ENCODE measurements at regions not wholly inside any gene's neighbourhood (a gene's known extent, or its start where the extent isn't known, plus 50 kb on each side); places are given as distances from the start of the nearest gene placed in this dataset.

DNA sequence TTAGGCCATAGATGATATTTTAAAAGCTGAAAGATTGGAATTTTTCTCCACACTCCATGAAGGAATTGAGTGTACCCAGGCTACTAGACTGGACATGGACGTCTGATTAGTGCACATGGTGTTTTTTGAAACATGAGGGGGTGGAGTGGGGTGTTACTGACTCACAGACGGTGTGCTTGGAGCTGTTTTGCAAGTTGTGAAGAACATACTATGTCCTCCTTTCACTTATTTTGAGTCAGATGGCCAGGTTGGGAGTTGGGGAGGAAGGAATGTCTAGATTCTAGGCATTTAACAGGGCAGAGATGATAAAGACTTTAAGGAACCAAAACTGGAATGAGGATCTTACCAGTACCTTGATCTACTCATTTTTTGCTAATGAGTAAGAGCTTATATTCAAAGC is 158.1 kb upstream of the MTNR1B start:
- Mint-ChIP-seq H3K4me1 (ENCODE audit: low read depth) (no peaks in the 10 kb centered on the region), H3K4me3 (ENCODE audit: low read depth) (no peak overlapping the region), H3K36me3 (ENCODE audit: insufficient read depth) (no peaks in the 10 kb centered on the region), H3K9me3 (ENCODE audit: low read depth) (no peaks in the 10 kb centered on the region), H3K27ac (no peak overlapping the region), H3K27me3 (no peaks in the 10 kb centered on the region)
- TF ChIP-seq CTCF (IDR thresholded peaks at IDR 0.05; ENCODE audit: unreplicated experiment): no peak
- DNase-seq (ENCODE audit: low spot score, unreplicated experiment): no peak

DNA sequence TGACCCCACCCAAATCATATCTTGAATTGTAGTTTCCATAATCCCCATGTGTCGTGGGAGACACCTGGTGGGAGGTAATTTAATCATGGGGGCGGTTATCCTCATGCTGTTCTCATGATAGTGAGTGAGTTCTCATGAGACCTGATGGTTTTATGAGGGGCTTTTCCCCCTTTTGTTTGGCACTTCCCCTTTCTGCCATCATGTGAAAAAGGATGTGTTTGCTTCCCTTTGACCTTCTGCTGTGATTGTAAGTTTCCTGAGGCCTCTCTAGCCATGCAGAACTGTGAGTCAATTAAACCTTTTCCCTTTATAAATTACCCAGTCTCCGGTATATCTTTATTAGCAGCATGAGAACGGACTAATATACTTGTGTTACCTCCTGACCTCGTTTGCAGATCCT is 156.6 kb upstream of the MTNR1B start:
- Mint-ChIP-seq H3K4me1 (ENCODE audit: low read depth) (no peaks in the 10 kb centered on the region), H3K36me3 (ENCODE audit: insufficient read depth) (no peaks in the 10 kb centered on the region), H3K4me3 (ENCODE audit: low read depth) (no peak overlapping the region), H3K9me3 (ENCODE audit: low read depth) (no peaks in the 10 kb centered on the region), H3K27me3 (no peaks in the 10 kb centered on the region), H3K27ac (no peak overlapping the region)
- TF ChIP-seq CTCF (IDR thresholded peaks at IDR 0.05; ENCODE audit: unreplicated experiment): no peak
- no peak for DNase-seq (ENCODE audit: low spot score, unreplicated experiment)

- no peaks in the 10 kb centered on the region for H3K4me1 Mint-ChIP-seq (ENCODE audit: low read depth)
- DNase-seq (ENCODE audit: low spot score, unreplicated experiment): no peak
- no peak overlapping the region for H3K4me3 Mint-ChIP-seq (ENCODE audit: low read depth)
Measured at GRCh38 chr11:92819830-92820229, 149.6 kb upstream of the MTNR1B start.

DNA sequence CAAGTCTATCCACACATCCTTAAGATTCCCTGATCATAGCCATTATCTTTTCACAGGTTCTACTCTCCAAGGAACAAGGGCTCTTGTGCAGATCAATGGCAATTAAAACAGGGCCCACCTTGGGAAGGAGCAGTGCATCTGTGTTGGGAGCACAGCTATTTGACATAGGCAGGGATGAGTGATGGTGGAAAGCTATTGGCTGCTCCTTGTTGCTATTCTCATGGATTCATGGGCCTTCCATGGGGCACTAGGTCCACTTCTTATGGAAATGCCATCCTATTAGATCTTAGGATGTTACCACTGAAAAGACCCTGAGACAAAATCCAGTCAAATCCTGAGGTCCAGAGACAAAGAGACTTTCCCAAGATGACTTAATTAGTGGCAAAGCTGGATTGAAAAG is 148.6 kb upstream of the MTNR1B start:
- no peaks in the 10 kb centered on the region for H3K4me1 Mint-ChIP-seq (ENCODE audit: low read depth)
- no peak overlapping the region for H3K27ac Mint-ChIP-seq
- H3K9me3 Mint-ChIP-seq (ENCODE audit: low read depth): no peaks in the 10 kb centered on the region
- no peaks in the 10 kb centered on the region for H3K27me3 Mint-ChIP-seq
- no peaks in the 10 kb centered on the region for H3K36me3 Mint-ChIP-seq (ENCODE audit: insufficient read depth)
- no peak for TF ChIP-seq CTCF (IDR thresholded peaks at IDR 0.05; ENCODE audit: unreplicated experiment)
- no peak overlapping the region for H3K4me3 Mint-ChIP-seq (ENCODE audit: low read depth)
- DNase-seq (ENCODE audit: low spot score, unreplicated experiment): no peak

More at GRCh38 chr11:92819830-92820229, 149.6 kb upstream of the MTNR1B start:
- H3K27me3 Mint-ChIP-seq: no peaks in the 10 kb centered on the region
- no peaks in the 10 kb centered on the region for H3K9me3 Mint-ChIP-seq (ENCODE audit: low read depth)
- no peaks in the 10 kb centered on the region for H3K36me3 Mint-ChIP-seq (ENCODE audit: insufficient read depth)
- H3K27ac Mint-ChIP-seq: no peak overlapping the region
- no peak for TF ChIP-seq CTCF (IDR thresholded peaks at IDR 0.05; ENCODE audit: unreplicated experiment)

GRCh38 chr11:92822410-92822809 is 147.0 kb upstream of the MTNR1B start:
- H3K4me1 Mint-ChIP-seq (ENCODE audit: low read depth): no peaks in the 10 kb centered on the region
- no peaks in the 10 kb centered on the region for H3K9me3 Mint-ChIP-seq (ENCODE audit: low read depth)

More at GRCh38 chr11:92822410-92822809, 147.0 kb upstream of the MTNR1B start:
- TF ChIP-seq CTCF (IDR thresholded peaks at IDR 0.05; ENCODE audit: unreplicated experiment): no peak
- no peaks in the 10 kb centered on the region for H3K27me3 Mint-ChIP-seq
- no peaks in the 10 kb centered on the region for H3K36me3 Mint-ChIP-seq (ENCODE audit: insufficient read depth)
- no peak overlapping the region for H3K4me3 Mint-ChIP-seq (ENCODE audit: low read depth)
- no peak overlapping the region for H3K27ac Mint-ChIP-seq
- no peak for DNase-seq (ENCODE audit: low spot score, unreplicated experiment)

Data from progenitor cell of endocrine pancreas (in vitro differentiated cells).